Frontal cortex (tissue), 3 donors: ENCODE measurements at regions not wholly inside any gene's neighbourhood (a gene's known extent, or its start where the extent isn't known, plus 50 kb on each side); places are given as distances from the start of the nearest gene placed in this dataset.

Source experiments
- DNase-seq, 2 donors: peaks; one replicate each; pipeline ENCODE4 v3.0.0; 2012; ENCODE audit warnings: low spot score in 2 of 2
- FAIRE-seq: peaks from 2 replicates; lab custom pipeline; 2012; peaks lifted over from hg19 to GRCh38; lab: Jason Lieb, UNC
- donor health status: control.
- donor health status: control.
- donor health status: control.

DNA sequence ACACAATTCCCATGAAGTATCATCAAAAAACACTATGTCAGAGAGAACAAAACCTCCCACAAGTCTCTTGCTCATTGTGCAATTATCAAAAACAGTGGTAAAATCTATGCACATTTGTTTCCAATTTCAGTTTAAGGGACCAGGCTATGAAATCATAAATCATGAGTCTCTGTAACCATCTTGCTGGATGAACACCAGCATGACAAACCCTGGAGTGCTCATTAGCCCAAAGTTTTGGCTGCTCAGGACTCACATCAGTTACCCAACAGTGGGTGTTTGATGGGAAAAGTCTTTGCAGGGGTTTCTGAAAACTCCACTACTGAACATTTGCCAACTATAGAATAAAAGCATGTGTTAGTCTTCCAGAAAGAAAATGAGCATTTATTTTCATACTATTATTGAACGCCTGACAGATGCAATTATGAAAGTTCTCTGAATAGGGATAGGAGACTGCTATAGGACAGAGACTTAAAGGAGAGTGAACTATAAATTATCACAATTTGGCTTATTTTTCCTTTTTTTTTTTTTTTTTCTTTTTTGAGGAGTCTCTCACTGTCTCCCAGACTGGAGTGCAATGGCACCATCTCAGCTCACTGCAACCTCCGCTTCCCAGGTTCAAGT is 240.8 kb upstream of the KCNMB2 start:
- DNase-seq: no peak
- no peak for FAIRE-seq

- DNase-seq: no peak
- no peak for FAIRE-seq
These were observed 239.0 kb upstream of the KCNMB2 start for GRCh38 chr3:178297199-178297598.

GRCh38 chr3:178297740-178298139 is 238.5 kb upstream of the KCNMB2 start:
- no peak for FAIRE-seq
- no peak for DNase-seq

DNA sequence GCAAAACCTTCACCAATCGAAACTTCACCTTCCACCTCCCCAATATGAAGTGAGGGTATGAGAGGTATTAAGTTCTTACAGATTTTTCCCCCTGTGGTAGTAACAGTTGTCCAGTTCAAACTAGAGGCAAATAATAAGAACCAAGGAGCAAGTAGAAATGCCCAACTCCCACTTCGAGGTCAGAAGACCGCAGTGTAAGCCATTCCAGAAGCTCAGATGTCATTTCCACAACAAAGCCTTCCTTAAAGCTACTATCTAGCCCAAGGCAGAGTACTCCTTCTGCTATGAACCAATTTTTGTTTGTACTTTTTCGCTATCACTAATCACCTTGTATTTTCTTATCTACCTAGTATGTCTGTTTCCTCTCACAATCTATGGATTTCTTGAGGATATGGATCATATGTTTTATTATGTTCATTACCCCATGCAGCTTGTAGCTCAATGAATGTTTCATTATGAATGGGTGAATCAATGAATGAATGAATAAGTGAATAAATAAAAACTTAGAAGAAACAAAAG is 235.7 kb upstream of the KCNMB2 start:
- FAIRE-seq: no peak
- no peak for DNase-seq

DNA sequence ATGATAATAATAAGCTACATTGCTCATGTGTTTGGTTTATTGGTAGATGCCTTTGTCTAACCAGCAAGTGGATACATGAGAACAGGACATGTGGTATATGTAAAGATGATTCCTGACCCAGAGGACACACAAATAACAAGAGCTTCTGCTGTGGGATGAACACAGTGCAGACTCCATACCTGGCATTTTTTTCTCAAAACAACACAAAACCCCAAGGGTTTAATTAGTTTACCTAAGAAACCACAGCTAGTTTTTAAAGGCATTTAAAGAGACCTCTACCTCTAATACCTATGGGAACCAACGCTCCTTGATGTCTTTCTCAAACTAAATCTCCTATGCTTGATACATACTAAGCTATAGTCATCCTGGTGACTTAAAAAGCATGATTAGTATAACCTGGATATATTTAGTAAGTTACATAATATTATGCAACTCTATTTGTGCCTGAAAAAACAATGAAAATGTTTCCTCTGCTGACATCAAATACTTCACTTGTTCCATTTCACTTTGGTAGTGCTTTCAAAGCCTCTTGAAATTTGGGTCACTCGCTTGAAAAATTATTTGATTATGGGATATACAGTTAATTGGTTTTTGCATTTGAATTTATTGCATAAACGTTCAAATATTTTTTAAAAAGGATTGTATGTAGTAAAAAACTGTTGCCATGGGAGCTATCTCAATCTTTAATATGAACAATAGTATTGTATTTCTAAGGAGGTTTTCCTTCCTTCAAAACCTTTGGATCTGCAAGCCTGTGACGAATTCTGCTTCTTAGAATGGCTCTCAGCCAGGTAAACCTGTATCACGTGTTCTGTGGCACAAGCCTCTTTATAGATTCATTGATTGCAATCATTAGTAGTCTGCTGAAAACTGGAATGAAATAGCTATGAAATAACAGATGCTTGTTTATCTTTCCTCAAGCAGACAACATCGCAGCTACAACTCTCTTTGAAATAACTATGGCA is 233.0 kb upstream of the KCNMB2 start:
- FAIRE-seq (no peak), DNase-seq (no peak)

DNA sequence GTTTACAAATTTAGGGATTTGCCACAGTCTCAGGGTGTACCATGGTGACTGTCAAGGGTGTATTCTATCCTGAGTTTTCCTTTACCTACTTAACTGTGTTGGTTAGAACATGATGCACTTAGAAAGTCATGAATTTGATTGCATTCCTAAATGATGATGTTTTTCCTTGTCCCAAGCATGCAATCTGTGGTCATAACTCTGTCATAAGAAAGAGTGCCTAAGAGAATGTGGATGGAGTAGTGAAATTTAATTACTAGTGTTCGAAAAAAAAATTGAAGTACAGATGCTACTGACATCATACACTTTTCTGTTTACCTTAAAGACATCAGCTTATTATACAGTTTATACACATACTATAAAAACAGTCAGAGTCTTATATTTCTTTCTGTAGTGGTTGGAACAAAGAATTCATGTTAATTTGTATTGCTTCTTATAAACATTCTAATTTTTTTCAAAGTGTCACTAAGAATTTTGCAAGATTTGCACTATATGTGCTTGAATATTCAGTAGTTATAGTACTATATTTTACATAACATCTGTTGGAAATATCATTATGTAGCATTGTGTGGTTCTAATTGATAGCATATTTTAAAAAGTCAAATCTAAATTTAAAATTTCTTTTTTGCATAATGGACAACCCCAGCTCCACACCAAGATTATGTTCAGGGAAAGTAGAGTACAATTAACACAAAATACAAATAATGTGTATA is 231.3 kb upstream of the KCNMB2 start:
- peak; percentile 21 for FAIRE-seq
- no peak for DNase-seq

- FAIRE-seq (no peak), DNase-seq (no peak)
These were observed 229.7 kb upstream of the KCNMB2 start for GRCh38 chr3:178306432-178307115.

GRCh38 chr3:178308771-178309170 is 227.5 kb upstream of the KCNMB2 start:
- DNase-seq: no peak
- FAIRE-seq: no peak

- no peak for FAIRE-seq
- DNase-seq: no peak
These were observed 225.3 kb upstream of the KCNMB2 start for GRCh38 chr3:178310949-178311348.

DNA sequence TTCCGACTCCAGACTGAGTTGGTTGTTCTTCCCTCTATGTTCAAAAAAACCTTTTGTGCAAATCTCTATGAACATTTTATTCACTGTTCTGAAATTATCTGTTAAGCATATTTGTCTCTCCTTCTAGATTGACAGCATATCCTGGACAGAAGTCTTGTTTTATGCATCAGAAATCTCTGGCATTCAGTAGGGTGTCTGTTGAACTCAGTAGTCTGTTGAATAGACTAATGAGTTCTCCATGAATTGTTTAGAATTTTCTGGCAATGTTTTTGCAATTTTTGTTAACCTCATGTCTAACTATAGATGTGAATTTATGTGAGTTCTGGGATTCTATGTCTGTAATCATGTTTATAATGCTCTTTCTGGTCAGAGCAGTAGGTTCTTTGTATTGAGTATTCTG is 222.5 kb upstream of the KCNMB2 start:
- DNase-seq: no peak

GRCh38 chr3:178318340-178318739 is 217.9 kb upstream of the KCNMB2 start:
- no peak for DNase-seq

More for the DNA sequence above, 222.5 kb upstream of the KCNMB2 start:
- FAIRE-seq: no peak

GRCh38 chr3:178318941-178319816 is 217.1 kb upstream of the KCNMB2 start:
- FAIRE-seq (no peak), DNase-seq (no peak)

More at GRCh38 chr3:178318340-178318739, 217.9 kb upstream of the KCNMB2 start:
- no peak for FAIRE-seq

- FAIRE-seq: no peak
- DNase-seq: no peak
These were observed 215.5 kb upstream of the KCNMB2 start for GRCh38 chr3:178320456-178321351.

- no peak for FAIRE-seq
- DNase-seq: no peak
These were observed 211.9 kb upstream of the KCNMB2 start for GRCh38 chr3:178324356-178324755.

DNA sequence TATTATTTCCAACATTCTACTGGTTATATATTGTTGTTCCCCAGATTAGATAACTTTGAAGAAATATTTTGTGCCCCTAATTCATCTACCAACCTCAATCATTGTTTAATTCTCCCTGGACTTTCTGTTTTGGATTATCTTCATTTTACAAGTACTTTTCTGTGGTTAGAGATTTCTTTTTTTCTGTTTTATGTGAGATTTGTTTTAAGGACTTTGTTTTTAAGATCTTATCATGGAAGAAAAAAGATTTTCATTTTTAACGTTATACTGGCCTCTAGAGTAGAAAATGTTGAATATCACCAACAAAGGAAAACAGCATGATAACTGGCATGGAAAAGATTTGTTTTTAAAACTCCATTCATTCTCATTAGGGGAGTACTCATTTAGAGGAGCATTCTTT is 210.9 kb upstream of the KCNMB2 start:
- DNase-seq (no peak), FAIRE-seq (peak; percentile 95)

GRCh38 chr3:178329936-178330335 is 206.3 kb upstream of the KCNMB2 start:
- DNase-seq (no peak), FAIRE-seq (no peak)

GRCh38 chr3:178334239-178334638 is 202.0 kb upstream of the KCNMB2 start:
- FAIRE-seq (no peak), DNase-seq (no peak)

- FAIRE-seq (no peak), DNase-seq (no peak)
These were observed 199.9 kb upstream of the KCNMB2 start for GRCh38 chr3:178336336-178336735.
